RWPE2 (cell line): ENCODE measurements at regions not wholly inside any gene's neighbourhood (a gene's known extent, or its start where the extent isn't known, plus 50 kb on each side); places are given as distances from the start of the nearest gene placed in this dataset.
A peak's percentile ranks its signal among the peaks of the same experiment; 100 is the strongest.

Experiments
- ATAC-seq: fragments of 200-7000 bp; cut with Tn5 transposase; 3 replicates; pipeline ENCODE4 v1.9.1; 2021; ENCODE audit warnings: low read depth
- DNase-seq: peaks from one replicate; pipeline ENCODE4 v3.0.0-alpha.2; 2020; ENCODE audit warnings: low spot score
- H3K27ac ChIP-seq: fragments of 450-650 bp; 2 replicates; pipeline ENCODE4 v1.5.1; 2017; ENCODE audit warnings: mild to moderate bottlenecking; ENCODE audit not compliant: poor library complexity, severe bottlenecking
- H3K27me3 ChIP-seq: fragments of 250-450 bp; sonication (Bioruptor Pico); 2 replicates; pipeline ENCODE4 v1.5.1; 2021; ENCODE audit warnings: mild to moderate bottlenecking, moderate library complexity; ENCODE audit not compliant: insufficient read depth, poor library complexity, severe bottlenecking
- H3K36me3 ChIP-seq: fragments of 250-450 bp; sonication (Bioruptor Pico); 2 replicates; pipeline ENCODE4 v1.5.1; 2020; ENCODE audit warnings: low read depth, mild to moderate bottlenecking, moderate library complexity
- H3K4me1 ChIP-seq: fragments of 250-450 bp; sonication (Bioruptor Pico); 2 replicates; pipeline ENCODE4 v1.5.1; 2021; ENCODE audit warnings: mild to moderate bottlenecking, moderate library complexity; ENCODE audit not compliant: insufficient read depth, poor library complexity, severe bottlenecking
- H3K4me3 ChIP-seq: fragments of 250-450 bp; sonication (Bioruptor Pico); 2 replicates; pipeline ENCODE4 v1.5.1; 2021; ENCODE audit warnings: mild to moderate bottlenecking, moderate library complexity; ENCODE audit not compliant: severe bottlenecking
- H3K9me3 ChIP-seq: fragments of 250-450 bp; sonication (Bioruptor Pico); 2 replicates; pipeline ENCODE4 v1.5.1; 2021; ENCODE audit warnings: mild to moderate bottlenecking, moderate library complexity; ENCODE audit not compliant: severe bottlenecking
- TF ChIP-seq, protein P1 (sequence below): fragments of 450-650 bp; IDR thresholded peaks from one replicate; pipeline ENCODE4 v1.5.1; 2017; ENCODE audit warnings: mild to moderate bottlenecking, moderate library complexity; ENCODE audit not compliant: poor library complexity, severe bottlenecking

DNA sequence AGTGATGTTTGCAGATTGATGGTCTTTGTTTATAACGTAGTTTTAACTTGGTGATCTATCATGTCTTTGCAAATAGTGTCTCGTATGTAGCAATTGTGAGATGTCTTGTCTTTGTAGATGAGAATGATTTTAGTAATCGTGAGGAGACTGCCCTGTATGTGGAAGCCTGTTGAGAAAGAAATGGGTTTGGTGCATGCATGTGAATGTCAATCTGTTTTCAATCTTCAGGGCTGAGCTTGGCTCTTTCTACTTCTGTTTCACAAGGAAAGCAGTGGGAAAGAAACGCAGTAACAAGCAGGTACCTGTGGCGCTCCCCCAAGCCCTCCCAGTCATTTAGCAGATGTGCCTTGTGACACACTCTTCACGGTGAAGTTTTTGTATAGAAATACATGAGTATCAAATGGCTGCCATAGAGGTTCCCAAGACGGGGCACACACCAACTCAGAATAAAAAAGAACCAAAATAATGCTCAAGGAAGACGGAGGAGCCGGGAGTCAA, 342.8 kb upstream of the DDHD1 start:
- Histone ChIP-seq H3K27ac (no peak overlapping the region), H3K9me3 (no peaks in the 10 kb centered on the region), H3K36me3 (no peaks in the 10 kb centered on the region), H3K4me3 (no peak overlapping the region), H3K27me3 (no peaks in the 10 kb centered on the region), H3K4me1 (peaks cover 14% of the 10 kb centered on the region)
- ATAC-seq (no peak), DNase-seq (no peak)
- TF ChIP-seq, protein P1, sequence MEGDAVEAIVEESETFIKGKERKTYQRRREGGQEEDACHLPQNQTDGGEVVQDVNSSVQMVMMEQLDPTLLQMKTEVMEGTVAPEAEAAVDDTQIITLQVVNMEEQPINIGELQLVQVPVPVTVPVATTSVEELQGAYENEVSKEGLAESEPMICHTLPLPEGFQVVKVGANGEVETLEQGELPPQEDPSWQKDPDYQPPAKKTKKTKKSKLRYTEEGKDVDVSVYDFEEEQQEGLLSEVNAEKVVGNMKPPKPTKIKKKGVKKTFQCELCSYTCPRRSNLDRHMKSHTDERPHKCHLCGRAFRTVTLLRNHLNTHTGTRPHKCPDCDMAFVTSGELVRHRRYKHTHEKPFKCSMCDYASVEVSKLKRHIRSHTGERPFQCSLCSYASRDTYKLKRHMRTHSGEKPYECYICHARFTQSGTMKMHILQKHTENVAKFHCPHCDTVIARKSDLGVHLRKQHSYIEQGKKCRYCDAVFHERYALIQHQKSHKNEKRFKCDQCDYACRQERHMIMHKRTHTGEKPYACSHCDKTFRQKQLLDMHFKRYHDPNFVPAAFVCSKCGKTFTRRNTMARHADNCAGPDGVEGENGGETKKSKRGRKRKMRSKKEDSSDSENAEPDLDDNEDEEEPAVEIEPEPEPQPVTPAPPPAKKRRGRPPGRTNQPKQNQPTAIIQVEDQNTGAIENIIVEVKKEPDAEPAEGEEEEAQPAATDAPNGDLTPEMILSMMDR, result no peak

DNA sequence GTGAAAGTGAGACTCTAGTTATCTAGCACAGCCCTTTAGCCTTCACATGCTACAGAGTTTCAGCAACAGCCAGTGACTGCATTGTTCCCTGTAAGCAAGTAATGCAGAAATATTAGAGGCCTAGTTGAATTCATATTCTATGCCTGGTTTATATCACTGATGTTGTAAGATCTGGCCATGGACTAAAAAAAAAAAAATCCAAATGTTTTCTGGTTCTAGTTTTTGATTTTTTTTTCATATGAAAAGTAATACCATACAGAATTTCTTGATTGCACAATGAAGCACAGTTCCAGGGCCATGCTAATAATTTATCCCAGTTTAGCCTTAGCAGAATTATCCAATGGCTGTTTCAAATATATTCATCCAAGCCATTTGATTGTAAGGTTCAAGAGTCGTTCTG, 341.5 kb upstream of the DDHD1 start:
- no peaks in the 10 kb centered on the region for H3K27me3 ChIP-seq
- peaks cover 14% of the 10 kb centered on the region for H3K4me1 ChIP-seq
- no peak overlapping the region for H3K27ac ChIP-seq
- TF ChIP-seq, protein P1, result no peak
- H3K4me3 ChIP-seq, result no peak overlapping the region
- DNase-seq (no peak), ATAC-seq (no peak)
- no peaks in the 10 kb centered on the region for H3K36me3 ChIP-seq
- H3K9me3 ChIP-seq, result no peaks in the 10 kb centered on the region

GRCh38 chr14:53493860-53494259, 340.7 kb upstream of the DDHD1 start:
- H3K9me3 ChIP-seq, result no peaks in the 10 kb centered on the region
- no peaks in the 10 kb centered on the region for H3K27me3 ChIP-seq
- ATAC-seq (no peak), DNase-seq (no peak)
- no peak overlapping the region for H3K27ac ChIP-seq
- H3K36me3 ChIP-seq, result no peaks in the 10 kb centered on the region
- TF ChIP-seq, protein P1, result no peak
- H3K4me3 ChIP-seq, result no peak overlapping the region
- peaks cover 14% of the 10 kb centered on the region for H3K4me1 ChIP-seq

DNA sequence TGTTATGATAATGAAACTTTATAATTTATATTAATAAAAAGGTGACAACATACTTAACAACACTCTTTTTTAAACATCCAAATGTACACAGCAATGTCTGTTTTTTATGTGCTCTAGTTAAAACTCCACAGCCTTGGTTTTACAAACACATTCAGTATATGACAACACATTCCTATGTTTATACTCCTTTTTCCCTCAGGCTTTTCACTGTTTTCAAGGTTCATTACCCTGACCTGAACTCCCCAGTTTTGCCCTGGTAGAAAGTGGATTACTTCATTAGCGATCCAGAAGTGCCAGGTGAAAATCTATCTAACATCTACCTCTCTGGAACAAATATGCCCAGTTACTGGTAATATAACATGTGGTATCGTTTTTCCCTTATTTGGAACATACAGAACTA, 340.2 kb upstream of the DDHD1 start:
- ATAC-seq, result no peak
- TF ChIP-seq, protein P1, result no peak
- no peak for DNase-seq
- H3K27me3 ChIP-seq, result no peaks in the 10 kb centered on the region
- no peak overlapping the region for H3K4me3 ChIP-seq
- H3K36me3 ChIP-seq, result no peaks in the 10 kb centered on the region
- H3K4me1 ChIP-seq, result peaks cover 14% of the 10 kb centered on the region
- H3K27ac ChIP-seq, result no peak overlapping the region
- no peaks in the 10 kb centered on the region for H3K9me3 ChIP-seq

DNA sequence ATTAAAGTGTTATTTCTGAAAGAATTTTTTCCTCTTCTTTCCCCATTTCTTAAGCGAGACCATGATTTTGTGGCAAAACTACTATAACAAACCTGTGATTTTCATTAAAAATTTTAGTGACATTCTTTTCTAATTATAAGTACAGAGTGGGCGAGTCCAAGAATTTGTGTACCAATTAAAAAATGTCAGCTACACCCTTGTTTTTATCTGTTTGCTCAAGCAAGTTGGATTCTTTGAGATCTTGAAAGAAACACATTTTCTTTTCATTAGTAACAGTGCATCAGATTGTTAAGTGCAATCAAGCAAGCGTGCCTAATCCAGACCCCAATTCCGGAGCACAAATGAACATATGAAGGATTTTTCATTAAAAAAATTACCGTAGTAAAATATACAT, 338.8 kb upstream of the DDHD1 start:
- no peak overlapping the region for H3K4me3 ChIP-seq
- peak overlapping the region; percentile 57 for H3K27ac ChIP-seq
- H3K36me3 ChIP-seq, result no peaks in the 10 kb centered on the region
- TF ChIP-seq, protein P1, result no peak
- H3K9me3 ChIP-seq, result no peaks in the 10 kb centered on the region
- H3K4me1 ChIP-seq, result peaks cover 14% of the 10 kb centered on the region
- no peak for ATAC-seq
- no peaks in the 10 kb centered on the region for H3K27me3 ChIP-seq
- DNase-seq, result no peak
